ENCODE measurements at regions not wholly inside any gene's neighbourhood (a gene's known extent, or its start where the extent isn't known, plus 50 kb on each side); places are given as distances from the start of the nearest gene placed in this dataset.
"Not testable (repeated sequence)": the region's sequence is repeated elsewhere in the genome, so short reads cannot be mapped to it uniquely, and the experiment has no call there.

DNA sequence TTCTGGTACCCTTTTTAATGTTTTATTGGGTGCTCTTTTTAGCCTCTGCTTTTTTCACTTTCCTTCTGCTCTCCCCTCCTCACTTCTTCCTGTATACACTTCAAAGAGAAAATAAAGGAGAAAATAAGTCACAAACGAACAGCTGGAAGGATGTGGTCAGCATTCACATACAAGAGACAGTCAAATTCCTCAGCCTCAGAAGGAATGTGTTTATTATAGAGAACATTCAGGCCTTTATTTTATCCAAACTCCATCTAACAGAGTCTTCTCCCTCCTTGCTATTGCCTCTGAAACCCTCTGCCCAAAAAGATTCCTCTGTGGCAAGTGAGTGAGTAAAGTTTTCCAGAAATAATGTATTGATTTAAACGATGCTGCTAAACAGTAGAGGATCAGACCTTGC is 490.4 kb downstream of the FRK start:
- peak; percentile 65 for DNase-seq (ENCODE audit: low read depth)

DNA sequence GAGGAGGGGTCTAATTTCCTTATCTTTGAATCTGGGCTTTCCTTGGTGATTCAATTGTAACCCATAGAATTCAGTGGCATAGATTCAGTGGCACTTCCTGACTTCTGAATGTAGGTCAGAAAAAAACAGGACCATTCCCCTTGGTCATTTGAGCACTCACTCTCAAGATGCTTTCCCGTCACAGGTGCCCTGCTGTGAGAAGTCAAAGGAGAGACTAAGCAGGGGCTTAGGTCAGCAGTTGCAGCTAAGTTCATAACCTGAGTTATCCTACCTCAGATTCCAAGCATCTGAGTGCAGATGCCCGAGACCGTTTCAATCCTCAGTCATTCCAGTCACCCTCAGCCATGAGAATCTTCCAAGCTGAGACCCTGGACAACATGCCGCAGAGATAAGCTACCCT is 506.6 kb downstream of the FRK start:
- DNase-seq (ENCODE audit: low read depth): no peak

DNA sequence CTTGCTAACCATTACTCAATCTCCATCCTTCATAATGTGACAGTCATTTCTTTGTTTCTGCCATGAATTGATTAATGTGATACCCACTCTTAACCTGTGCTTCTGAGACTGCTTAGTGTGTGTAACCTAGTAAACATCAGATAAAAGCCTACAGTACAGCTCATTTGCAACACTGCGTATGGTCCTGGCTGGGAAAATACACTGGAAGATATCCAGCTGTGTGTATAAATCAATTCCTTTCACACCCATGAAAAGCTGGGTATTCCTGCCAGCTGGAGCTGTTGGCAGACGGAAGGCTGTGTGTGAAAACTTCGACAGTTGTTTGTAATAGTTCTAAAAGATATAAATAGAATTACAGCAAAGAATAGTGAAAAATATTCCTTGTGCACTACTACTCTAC is 509.2 kb downstream of the FRK start:
- DNase-seq (ENCODE audit: low read depth): peak; percentile 17

DNA sequence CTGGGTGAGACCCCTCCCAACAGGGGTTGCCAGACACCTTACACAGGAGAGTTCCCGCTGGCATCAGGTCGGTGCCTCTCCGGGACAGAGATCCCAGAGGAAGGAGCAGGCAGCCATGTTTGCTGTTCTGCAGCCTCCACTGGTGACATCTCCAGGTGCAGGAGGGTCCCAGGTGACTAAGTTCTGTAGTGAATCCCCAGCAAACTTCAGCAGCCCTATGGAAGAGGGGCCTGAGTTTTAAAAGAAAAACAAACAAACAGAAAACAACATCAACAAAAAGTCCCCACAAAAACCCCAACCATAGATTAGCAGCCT is 515.1 kb downstream of the FRK start:
- no peak for DNase-seq (ENCODE audit: low read depth)

DNA sequence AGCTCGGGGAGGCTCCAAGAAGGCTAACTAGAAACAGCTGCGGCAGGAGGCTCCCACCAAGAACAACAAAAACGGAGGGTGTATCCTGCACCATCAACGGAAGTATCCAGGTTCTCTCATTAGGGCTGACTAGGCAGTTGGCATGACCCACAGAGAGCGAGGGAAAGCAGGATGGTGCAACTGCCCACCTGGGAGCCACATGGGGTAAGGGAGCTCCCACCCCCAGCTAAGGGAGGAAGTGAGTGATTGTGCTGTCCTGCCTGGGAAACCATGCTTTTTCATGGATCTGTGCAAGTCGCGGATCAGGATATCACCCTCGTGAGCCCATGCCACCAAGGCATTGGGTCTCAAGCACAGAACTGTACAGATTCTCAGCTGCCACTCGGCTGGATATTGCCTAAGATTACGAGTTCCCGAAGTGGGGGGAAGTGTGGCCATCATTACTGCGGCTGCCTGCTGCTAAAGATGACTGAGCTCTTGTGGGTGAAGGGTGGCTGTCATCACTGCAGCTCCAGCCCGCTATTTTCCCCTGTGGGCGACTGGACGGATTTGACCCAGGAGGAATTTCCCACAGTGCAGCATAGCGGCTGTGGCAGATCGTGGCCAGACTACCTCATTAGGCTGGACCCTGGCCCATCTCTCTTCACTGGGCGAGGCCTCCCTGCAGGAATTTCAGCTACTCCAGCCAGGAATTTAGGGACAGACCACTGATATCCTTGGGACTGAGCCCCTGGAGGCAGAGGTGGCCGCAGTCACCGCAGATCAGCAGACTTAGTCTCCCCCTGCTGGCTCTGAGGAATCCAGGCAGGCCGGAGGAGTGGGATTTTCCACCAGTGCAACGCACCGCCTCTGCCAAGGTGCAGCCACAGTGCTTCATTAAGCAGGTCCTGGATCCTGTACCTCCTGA is 515.7 kb downstream of the FRK start:
- no peak for DNase-seq (ENCODE audit: low read depth)

DNA sequence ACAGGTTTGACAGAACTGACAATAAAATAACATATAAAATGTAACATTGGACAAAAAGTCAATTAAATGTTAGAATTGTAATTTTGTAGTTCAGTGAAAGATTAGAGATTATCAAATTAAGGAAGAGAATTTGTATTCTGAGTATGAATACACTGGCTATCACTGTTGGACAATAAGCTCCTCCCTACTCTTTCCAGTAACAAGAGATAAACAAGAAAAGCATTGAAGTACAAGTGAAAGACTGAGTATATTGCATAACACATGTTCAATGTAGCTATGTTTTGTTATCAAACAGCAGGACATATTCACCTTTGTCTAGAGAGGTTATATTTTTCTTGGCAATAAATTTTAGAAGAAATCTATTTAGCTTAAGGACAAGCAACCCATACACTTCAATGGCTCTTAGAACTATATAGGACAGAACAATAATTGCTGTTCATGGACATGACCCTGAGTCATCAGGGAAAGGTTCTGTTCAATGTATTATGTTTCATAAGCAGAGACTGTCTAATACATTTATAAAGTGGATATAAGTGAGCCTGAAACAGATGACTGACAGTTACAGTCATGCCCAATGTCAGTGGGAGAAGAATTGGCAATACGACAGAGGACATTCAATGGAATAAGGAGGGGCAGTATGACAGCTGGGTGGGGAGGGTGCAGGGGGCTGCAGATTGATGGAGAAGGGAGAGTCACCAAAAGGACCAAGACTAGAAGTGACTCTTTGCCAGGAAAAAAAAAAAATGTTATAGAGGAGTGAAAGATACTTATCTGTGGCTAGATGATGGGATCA is 520.4 kb downstream of the FRK start:
- DNase-seq (ENCODE audit: low read depth): no peak

DNA sequence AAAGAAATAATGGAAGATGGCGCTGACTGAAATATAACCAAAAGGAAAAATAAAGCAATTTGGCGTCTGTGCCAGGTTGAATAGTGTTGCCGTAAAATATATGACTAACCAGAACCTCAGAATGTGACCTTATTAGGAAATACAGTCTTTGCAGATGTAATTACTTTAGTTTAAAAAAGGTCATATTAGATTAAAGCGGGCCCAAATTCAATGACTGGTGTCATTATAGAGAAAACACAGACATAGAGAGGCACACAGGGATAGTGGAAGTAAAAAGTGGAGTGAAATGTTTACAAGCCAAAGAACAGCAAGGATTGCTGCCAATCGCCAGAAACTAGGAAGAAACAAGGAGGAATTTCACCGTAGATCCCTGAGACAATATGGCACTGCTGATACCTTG is 521.2 kb downstream of the FRK start:
- no peak for DNase-seq (ENCODE audit: low read depth)

DNA sequence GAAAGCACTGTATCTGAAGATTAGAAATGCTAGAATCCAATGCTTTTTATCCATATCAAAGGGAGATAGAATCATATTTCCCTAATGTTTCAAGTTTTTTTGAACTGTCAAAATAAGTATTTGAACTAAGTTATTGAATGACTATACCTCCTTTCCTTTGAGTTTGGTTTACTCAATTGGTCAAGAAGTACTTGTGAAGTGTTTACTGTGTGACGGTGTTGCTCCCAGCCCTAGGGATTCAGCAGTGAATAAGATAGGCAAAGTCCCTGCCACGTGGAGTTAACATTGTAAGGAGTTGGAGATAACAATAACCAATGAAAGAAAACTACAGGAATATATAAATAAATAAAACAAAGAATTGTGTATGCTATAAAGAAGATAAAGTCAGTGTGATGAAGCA is 535.9 kb downstream of the FRK start:
- no peak for DNase-seq (ENCODE audit: low read depth)

DNA sequence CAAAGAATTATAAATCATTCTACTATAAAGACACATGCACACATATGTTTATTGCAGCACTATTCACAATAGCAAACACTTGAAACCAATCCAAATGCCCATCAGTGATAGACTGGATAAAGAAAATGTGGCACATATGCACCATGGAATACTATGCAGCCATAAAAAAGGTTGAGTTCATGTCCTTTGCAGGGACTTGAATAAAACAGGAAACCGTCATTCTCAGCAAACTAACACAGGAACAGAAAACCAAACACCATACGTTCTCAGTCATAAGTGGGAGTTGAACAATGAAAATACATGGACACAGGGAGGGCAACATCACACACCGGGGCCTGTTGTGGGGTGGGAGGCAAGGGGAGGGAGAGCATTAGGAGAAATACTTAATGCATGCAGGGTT is 538.9 kb downstream of the FRK start:
- not testable (repeated sequence) for DNase-seq (ENCODE audit: low read depth)

DNA sequence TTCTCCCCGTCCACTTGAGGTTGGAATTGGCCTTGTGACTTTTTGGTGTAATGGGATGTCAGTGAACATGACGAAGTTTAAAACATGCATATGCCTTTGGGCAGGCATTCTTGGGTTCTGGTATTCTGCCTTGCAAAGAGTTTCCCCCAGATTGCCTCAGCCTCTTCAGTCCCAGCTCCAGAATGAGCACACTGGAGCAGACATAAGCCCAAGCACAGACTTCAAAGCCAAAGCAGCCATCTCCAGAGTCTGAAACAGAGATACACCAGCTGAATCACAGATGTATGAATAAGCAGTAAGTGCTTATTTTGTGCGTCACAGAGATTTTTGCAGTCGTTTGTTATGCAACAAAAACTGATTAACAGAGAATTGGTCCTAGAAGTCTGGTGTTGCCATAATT is 546.0 kb downstream of the FRK start:
- peak; percentile 8 for DNase-seq (ENCODE audit: low read depth)

DNA sequence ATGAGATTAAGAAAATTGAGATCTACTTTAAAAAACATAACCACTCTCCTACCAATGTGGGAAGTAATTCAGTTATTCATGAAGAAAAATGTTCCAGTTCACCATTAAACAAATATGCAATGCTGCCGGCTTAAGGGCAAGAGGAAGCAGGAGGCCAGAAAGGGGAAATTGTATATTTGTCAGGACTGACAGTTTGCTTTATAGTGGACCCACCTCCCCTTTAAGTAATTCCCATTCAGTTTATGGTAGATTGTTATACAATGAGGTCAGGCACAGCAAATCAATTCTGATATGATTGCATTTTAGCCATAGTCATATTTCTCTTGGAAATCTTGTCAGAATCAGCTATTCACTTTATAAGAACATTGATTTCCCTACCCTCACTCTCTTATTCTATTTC is 547.8 kb downstream of the FRK start:
- DNase-seq (ENCODE audit: low read depth): no peak

DNA sequence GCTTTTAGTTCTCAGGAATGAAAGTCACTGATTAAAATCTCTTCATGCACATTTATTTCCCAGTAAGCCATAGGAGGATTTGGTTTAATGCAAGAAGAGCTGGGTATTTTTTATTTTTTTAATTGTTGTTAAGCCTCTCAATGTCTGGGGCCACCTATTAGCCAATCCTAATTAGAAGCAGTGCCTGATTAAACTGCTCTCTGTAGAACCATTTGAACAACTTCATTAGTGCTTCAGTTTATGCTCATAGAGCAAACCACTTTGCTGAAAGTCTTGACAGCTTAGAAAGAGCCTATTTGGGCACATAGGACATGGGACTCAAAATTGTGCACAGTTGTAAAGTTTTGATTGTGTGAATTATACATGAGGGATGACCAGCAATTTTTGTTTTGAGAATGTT is 548.9 kb downstream of the FRK start:
- DNase-seq (ENCODE audit: low read depth): no peak

DNA sequence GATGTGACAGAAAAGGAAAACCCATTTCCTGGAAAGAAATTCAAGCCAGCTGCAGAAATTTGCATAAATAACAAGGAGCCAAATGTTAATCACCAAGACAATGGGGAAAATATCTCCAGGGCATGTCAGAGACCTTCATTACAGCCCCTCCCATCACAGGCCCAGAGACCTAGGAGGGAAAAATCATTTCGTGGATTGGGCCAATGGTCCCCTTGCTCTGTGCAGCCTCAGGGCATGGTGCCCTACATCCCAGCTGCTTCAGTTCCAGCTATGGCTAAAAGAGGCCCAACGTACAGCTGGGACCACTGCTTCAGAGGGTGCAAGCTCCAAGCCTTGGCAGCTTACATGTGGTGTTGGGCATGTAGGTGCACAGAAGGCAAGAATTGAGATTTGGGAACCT is 558.3 kb downstream of the FRK start:
- DNase-seq (ENCODE audit: low read depth): not testable (repeated sequence)

DNA sequence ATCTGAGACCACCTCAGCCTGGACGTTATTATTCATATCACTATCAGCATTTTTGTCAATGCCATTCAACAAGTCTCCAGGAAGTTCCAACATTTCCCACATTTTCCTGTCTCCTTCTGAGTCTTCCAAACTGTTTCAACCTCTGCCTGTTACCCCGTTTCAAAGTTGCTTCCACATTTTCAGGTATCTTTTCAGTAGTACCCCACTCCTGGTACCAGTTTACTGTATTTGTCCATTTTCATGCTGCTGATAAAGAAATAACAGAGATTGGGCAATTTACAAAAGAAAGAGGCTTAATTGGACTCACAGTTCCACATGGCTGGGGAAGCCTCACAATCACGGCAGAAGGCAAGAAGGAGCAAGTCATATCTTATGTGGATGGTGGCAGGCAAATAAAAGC is 565.5 kb downstream of the FRK start:
- no peak for DNase-seq (ENCODE audit: low read depth)

DNA sequence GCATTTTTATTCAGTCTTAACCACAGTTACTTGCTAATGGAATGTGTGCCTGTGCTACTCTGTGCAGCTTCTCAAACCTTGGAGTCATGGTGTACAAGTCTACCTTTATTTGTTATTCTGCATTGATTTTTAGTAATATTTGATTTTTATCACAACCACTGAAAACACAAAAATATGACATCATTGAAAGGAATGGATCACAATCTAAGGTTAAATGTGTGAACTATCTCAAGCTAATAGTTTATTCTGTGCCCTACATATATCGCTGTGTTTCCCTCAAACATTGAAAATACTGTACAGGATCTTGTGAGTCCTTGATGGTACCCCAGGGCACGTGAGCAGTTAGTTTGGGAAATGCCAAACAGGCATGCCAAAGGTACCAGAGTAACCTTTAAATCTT is 573.4 kb downstream of the FRK start:
- no peak for DNase-seq (ENCODE audit: low read depth)

DNA sequence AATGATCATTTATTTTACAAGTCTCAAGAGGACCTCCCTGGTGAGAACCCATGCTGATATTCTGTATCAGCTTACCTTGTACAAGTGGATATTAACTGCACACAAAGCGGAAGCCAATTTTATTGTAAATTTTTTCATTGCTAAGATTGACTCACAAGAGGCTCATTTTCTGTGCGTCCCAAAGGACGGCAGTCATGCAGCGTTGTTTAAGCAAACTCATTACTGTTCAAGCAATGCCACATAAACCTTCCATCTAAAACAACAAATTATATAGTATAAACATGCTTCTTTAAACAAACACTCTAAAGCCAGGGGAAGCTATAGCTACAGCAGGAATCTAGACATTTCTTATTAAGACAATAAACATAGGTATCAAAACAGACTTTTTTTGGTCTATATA is 575.3 kb downstream of the FRK start:
- no peak for DNase-seq (ENCODE audit: low read depth)

DNA sequence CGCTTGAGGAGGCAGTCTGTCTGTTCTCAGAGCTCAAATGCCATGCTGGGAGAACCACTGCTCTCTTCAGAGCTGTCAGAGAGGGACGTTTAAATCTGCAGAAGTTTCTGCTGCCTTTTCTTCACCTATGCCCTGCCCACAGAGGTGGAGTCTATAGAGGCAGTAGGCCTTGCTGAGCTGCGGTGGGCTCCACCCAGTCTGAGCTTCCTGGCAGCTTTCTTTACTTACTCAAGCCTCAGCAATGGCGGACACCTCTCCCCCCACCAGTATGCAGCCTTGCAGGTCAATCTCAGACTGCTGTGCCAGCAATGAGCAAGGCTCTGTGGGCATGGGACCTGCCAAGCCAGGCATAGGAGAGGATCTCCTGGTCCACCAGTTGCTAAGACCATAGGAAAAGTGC is 580.1 kb downstream of the FRK start:
- DNase-seq (ENCODE audit: low read depth): not testable (repeated sequence)

DNA sequence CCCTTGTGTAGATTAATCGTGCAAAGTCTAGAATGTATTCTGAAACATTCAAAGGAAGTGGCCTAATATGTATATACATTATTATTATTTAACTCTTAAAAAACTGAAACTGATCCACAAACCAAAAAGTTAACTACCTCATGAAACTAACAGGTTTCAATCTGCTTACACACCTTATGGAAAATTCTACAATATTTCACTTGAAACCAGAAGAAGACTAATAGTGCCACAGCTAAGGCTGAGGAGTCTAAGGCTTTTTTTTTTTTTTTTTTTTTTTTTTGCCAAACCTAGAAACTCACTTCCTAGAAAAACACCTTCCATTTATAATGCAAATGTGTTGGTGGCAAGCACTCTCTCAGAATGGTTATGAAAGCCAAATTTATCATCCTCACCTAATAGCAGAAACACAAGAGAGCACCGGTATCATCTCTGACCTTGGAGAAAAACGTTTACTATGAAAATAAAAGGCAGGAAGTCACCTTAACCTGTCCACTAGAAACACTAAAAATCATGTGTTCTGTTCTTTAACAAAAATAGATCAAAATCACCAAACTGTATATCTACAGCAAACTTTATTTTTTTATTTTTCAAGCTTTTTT is 586.1 kb downstream of the FRK start:
- DNase-seq (ENCODE audit: low read depth): no peak

DNA sequence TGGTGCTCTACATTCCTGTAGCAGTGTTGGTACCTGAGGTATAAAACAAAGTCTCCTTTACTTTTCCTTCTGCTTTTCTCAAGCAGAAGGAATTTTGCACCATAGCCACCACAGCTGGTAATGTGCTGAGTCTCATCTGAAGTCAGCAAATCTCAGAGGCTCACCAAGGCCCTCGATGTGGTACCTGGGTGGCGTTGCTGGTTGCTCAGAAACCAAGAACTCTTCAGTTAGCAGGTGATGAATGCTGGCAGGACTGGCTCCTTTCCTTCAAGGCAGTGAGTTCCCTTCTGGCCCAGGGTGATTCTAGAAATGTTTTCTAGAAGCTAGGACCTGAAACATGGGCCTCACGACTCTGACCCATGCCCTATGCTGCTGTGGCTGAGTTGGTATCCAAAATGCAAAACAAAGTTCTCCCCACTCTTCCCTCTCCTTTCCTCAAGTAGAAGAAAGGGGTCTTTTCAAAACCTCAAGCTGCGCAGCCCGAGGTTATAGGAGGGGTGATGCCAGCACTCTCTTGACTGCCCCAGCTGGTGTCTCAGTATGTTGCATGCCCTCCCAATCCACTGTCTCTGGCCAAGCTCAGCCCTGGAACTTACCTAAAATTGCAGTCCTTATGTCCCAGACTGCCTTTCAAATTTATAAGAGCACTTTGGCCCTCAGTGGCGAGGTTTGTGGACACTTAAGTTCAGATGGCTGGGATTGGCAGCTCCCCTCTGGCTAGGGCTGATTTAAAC is 592.3 kb downstream of the FRK start:
- no peak for DNase-seq (ENCODE audit: low read depth)

DNA sequence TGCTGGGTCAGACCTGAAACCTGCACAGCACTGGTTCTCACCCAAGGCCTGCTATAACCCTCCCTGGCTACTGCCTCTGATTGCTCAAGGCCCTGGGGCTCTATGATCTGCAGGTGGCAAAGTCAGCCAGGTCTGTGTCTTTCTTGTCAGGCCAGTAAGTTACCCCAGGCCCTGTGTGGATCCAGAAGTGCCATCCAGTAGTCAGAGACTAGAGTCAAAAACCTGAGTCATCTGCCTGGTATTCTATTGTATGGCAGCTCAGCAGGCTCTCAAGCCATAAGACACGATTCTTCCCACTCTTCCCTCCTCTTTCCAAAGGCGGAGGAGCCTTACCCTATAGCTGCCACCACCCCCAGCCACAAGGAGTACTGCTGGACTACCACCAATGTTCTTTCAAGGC is 593.0 kb downstream of the FRK start:
- DNase-seq (ENCODE audit: low read depth): no peak

DNA sequence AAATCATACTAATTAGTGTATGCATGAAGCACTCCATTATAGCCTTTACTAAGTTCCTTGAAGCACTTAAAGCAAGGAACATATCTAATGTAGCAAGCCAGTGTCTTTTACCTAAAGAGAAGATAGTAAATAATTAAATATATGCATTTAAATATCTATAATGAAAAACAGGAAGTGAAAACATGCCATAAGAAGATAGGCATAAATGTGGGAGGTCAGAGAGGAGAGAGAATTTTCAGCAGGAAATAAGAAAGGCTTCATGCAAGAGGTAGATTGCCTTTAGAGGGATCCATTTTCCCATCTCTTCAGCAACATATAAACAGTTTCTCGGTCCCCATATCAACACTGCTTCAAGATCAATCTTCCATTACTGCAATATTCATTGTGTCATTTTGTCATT is 599.8 kb downstream of the FRK start:
- DNase-seq (ENCODE audit: low read depth): no peak

DNA sequence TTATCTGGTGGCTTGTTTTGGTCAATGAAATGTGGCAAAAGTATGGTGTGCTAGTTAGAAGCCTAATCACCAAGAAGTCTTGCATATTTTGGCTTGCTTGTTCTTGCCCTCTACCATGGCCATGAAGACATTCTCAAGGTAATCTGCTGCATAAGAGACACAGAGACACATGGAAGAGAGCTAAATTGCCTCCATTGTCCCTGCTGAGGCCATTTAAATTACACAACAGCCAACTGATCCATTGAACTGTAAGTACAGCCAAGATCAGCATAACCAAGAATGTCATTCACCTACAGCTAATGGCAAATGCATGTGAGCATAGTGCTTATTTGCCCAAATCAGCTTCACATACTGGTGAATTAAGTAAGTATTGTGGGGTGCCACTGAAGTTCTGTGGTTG is 603.8 kb downstream of the FRK start:
- DNase-seq (ENCODE audit: low read depth): no peak
